K562 (cell line): ENCODE measurements at regions not wholly inside any gene's neighbourhood (a gene's known extent, or its start where the extent isn't known, plus 50 kb on each side); places are given as distances from the start of the nearest gene placed in this dataset.
A peak's percentile ranks its signal among the peaks of the same experiment; 100 is the strongest.

Experiments used
- ARID1B ChIP-seq: fragments of 450-650 bp; IDR thresholded peaks from 2 replicates; pipeline ENCODE4 v1.6.1; 2016; ENCODE audit warnings: antibody characterized with exemption, mild to moderate bottlenecking, inconsistent platforms
- BRD4 ChIP-seq: fragments of 200-600 bp; sonication (generic); IDR thresholded peaks from 2 replicates; pipeline ENCODE4 v1.6.1; 2017; ENCODE audit warnings: inconsistent platforms
- FOXK2 ChIP-seq, 2 experiments: fragments of 450-650 bp; IDR thresholded peaks in 1 of 2; conservative IDR thresholded peaks in 1 of 2; 2 replicates each; pipeline ENCODE4 v1.6.1; 2016; ENCODE audit warnings: low read depth in 2 of 2, mild to moderate bottlenecking in 1 of 2
- HSF4 ChIP-seq: fragments of 250-450 bp; sonication (Bioruptor Pico); IDR thresholded peaks from 2 replicates; pipeline ENCODE4 v2.1.2; 2022; ENCODE audit warnings: mild to moderate bottlenecking, moderate library complexity, borderline replicate concordance
- JUNB ChIP-seq: fragments of 450-650 bp; formaldehyde crosslinking; conservative IDR thresholded peaks from 2 replicates; pipeline ENCODE4 v1.4.0; 2020; ENCODE audit warnings: mild to moderate bottlenecking
- MTA3 ChIP-seq: fragments of 450-650 bp; formaldehyde crosslinking; IDR thresholded peaks from 2 replicates; pipeline ENCODE4 v1.6.1; 2017; ENCODE audit warnings: mild to moderate bottlenecking, borderline replicate concordance
- MYBL2 ChIP-seq, 2 experiments: fragments of 450-650 bp in 1 of 2; sonication (generic) in 1 of 2; formaldehyde crosslinking in 1 of 2; IDR thresholded peaks; 2 replicates each; pipeline versions ENCODE4 v1.6.1 to v1.8.1; 2017 to 2022; ENCODE audit warnings: borderline replicate concordance in 1 of 2, inconsistent platforms in 1 of 2, low read depth in 1 of 2, mild to moderate bottlenecking in 1 of 2, missing genetic modification reagents in 1 of 2, moderate library complexity in 1 of 2
- PTRF ChIP-seq: fragments of 450-650 bp; IDR thresholded peaks from 2 replicates; pipeline ENCODE4 v1.6.1; 2016; ENCODE audit warnings: mild to moderate bottlenecking, missing genetic modification characterization, missing compliant biosample characterization
- PYGO2 ChIP-seq: fragments of 450-650 bp; IDR thresholded peaks from 2 replicates; pipeline ENCODE4 v1.6.1; 2016; ENCODE audit warnings: mild to moderate bottlenecking, missing genetic modification characterization, moderate library complexity, missing compliant biosample characterization
- RBM25 ChIP-seq: fragments of 200-400 bp; formaldehyde crosslinking; IDR thresholded peaks from 2 replicates; pipeline ENCODE4 v1.6.1; 2018; ENCODE audit warnings: low read length, low read depth, moderate library complexity; ENCODE audit not compliant: severe bottlenecking
- SUPT5H ChIP-seq: fragments of 450-650 bp; IDR thresholded peaks from 2 replicates; pipeline ENCODE4 v1.6.1; 2016
- THRA ChIP-seq: fragments of 450-650 bp; IDR thresholded peaks from 2 replicates; pipeline ENCODE4 v1.6.1; 2017; ENCODE audit warnings: mild to moderate bottlenecking, moderate library complexity
- ZBTB2 ChIP-seq: fragments of 450-650 bp; IDR thresholded peaks from 2 replicates; pipeline ENCODE4 v1.6.1; 2016; ENCODE audit warnings: antibody characterized with exemption
- ZFP1 ChIP-seq: fragments of 450-650 bp; formaldehyde crosslinking; IDR thresholded peaks from 2 replicates; pipeline ENCODE4 v1.4.0; 2020; ENCODE audit warnings: mild to moderate bottlenecking, mixed read lengths
- ZFX ChIP-seq: sonication (generic); formaldehyde crosslinking; IDR thresholded peaks from 2 replicates; pipeline ENCODE4 v1.8.0; 2022; ENCODE audit warnings: mild to moderate bottlenecking, missing genetic modification reagents, moderate library complexity
- ZKSCAN3 ChIP-seq: fragments of 250-450 bp; sonication (Bioruptor Pico); IDR thresholded peaks from 2 replicates; pipeline ENCODE4 v1.4.0; 2020
- ZNF143 ChIP-seq: sonication (generic); formaldehyde crosslinking; IDR thresholded peaks from 2 replicates; pipeline ENCODE4 v1.9.0; 2022; ENCODE audit warnings: mild to moderate bottlenecking, missing genetic modification reagents
- ZNF274 ChIP-seq: IDR thresholded peaks from 2 replicates; pipeline ENCODE4 v1.6.1; 2011; ENCODE audit warnings: low read depth, mild to moderate bottlenecking, low read length, moderate library complexity, borderline replicate concordance
- ZNF282 ChIP-seq: sonication (generic); formaldehyde crosslinking; IDR thresholded peaks from 2 replicates; pipeline ENCODE4 v1.8.1; 2023; ENCODE audit warnings: missing genetic modification reagents
- ZNF583 ChIP-seq: fragments of 250-450 bp; sonication (Bioruptor Pico); IDR thresholded peaks from 2 replicates; pipeline ENCODE4 v1.4.0; 2020
- ZNF584 ChIP-seq: fragments of 200-800 bp; sonication (Bioruptor generic); IDR thresholded peaks from 2 replicates; pipeline ENCODE4 v1.6.1; 2016; ENCODE audit warnings: low read depth, mild to moderate bottlenecking, missing genetic modification characterization, missing compliant biosample characterization
- ZNF586 ChIP-seq: fragments of 450-650 bp; formaldehyde crosslinking; conservative IDR thresholded peaks from 2 replicates; pipeline ENCODE4 v1.4.0; 2020; ENCODE audit warnings: mild to moderate bottlenecking, moderate library complexity
- ZNF785 ChIP-seq: fragments of 250-450 bp; sonication (Bioruptor Pico); IDR thresholded peaks from 2 replicates; pipeline ENCODE4 v1.4.0; 2020; ENCODE audit warnings: mild to moderate bottlenecking
- TF ChIP-seq, protein P1 (sequence below): fragments of 250-450 bp; sonication (Bioruptor Pico); IDR thresholded peaks from 2 replicates; pipeline ENCODE4 v1.5.0; 2021
- TF ChIP-seq, protein P2 (sequence below): fragments of 250-450 bp; sonication (Bioruptor Pico); IDR thresholded peaks from 2 replicates; pipeline ENCODE4 v1.4.0; 2020; ENCODE audit warnings: mild to moderate bottlenecking
- TF ChIP-seq, protein P3 (sequence below): fragments of 450-650 bp; formaldehyde crosslinking; IDR thresholded peaks from 2 replicates; pipeline ENCODE4 v1.4.0; 2022; ENCODE audit warnings: mild to moderate bottlenecking, moderate library complexity

- TF ChIP-seq ZBTB2 (no peak), ZNF282 (CRISPR knock-in tag) (no peak), RBM25 (peak; percentile 73), MTA3 (no peak), PTRF (no peak), ARID1B (no peak), ZNF785 (CRISPR knock-in tag) (no peak), SUPT5H (no peak), FOXK2 (conservative IDR thresholded peaks at IDR 0.05 in 1 of 2, IDR thresholded peaks at IDR 0.05 in 1 of 2; ENCODE audit: low read depth in 2 of 2) (no peak), BRD4 (no peak), ZNF584 (no peak), THRA (no peak), ZNF274 (no peak), ZNF586 (CRISPR knock-in tag) (no peak), ZNF583 (CRISPR knock-in tag) (no peak), ZFX (CRISPR knock-in tag) (no peak), PYGO2 (no peak), ZFP1 (CRISPR knock-in tag) (no peak), JUNB (no peak), ZNF143 (CRISPR knock-in tag) (no peak), HSF4 (CRISPR knock-in tag) (no peak), ZKSCAN3 (no peak), MYBL2 (IDR thresholded peaks at IDR 0.05; ENCODE audit: low read depth) (no peak), MYBL2 (CRISPR knock-in tag; IDR thresholded peaks at IDR 0.05; ENCODE audit: borderline replicate concordance) (no peak)
- TF ChIP-seq, protein P1, sequence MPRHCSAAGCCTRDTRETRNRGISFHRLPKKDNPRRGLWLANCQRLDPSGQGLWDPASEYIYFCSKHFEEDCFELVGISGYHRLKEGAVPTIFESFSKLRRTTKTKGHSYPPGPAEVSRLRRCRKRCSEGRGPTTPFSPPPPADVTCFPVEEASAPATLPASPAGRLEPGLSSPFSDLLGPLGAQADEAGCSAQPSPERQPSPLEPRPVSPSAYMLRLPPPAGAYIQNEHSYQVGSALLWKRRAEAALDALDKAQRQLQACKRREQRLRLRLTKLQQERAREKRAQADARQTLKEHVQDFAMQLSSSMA (CRISPR knock-in tag) = no peak
- TF ChIP-seq, protein P2, sequence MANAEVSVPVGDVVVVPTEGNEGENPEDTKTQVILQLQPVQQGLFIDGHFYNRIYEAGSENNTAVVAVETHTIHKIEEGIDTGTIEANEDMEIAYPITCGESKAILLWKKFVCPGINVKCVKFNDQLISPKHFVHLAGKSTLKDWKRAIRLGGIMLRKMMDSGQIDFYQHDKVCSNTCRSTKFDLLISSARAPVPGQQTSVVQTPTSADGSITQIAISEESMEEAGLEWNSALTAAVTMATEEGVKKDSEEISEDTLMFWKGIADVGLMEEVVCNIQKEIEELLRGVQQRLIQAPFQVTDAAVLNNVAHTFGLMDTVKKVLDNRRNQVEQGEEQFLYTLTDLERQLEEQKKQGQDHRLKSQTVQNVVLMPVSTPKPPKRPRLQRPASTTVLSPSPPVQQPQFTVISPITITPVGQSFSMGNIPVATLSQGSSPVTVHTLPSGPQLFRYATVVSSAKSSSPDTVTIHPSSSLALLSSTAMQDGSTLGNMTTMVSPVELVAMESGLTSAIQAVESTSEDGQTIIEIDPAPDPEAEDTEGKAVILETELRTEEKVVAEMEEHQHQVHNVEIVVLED (CRISPR knock-in tag) = no peak
- TF ChIP-seq, protein P3, sequence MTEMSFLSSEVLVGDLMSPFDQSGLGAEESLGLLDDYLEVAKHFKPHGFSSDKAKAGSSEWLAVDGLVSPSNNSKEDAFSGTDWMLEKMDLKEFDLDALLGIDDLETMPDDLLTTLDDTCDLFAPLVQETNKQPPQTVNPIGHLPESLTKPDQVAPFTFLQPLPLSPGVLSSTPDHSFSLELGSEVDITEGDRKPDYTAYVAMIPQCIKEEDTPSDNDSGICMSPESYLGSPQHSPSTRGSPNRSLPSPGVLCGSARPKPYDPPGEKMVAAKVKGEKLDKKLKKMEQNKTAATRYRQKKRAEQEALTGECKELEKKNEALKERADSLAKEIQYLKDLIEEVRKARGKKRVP (CRISPR knock-in tag) = no peak
These were observed 60.8 kb upstream of the GPR158 start (continued) for GRCh38 chr10:25114036-25114411.
